IMR-90 (cell line): ENCODE measurements at regions not wholly inside any gene's neighbourhood (a gene's known extent, or its start where the extent isn't known, plus 50 kb on each side); places are given as distances from the start of the nearest gene placed in this dataset.

Source experiments
- ATAC-seq: fragments of 200-7000 bp; cut with Tn5 transposase; 2 replicates; pipeline ENCODE4 v1.9.1; 2020; ENCODE audit warnings: low read depth, mild to moderate bottlenecking, moderate library complexity
- BruUV-seq: library from RNA; stranded (reverse); fragments of 400-500 nt; replicated peaks from 2 replicates; lab custom pipeline; 2021; lab: Mats Ljungman, UMichigan
- CTCF ChIA-PET: fragments of 300-600 bp; formaldehyde crosslinking; extraction: SDS; loops from one replicate; lab custom pipeline; 2021; ENCODE audit warnings: antibody characterized with exemption; lab: Yijun Ruan, JAX
- POLR2A ChIA-PET: fragments of 300-600 bp; sonication (Branson Sonifier 250); formaldehyde crosslinking; loops from one replicate; lab custom pipeline; 2022; ENCODE audit warnings: antibody characterized with exemption; ENCODE audit not compliant: unreplicated experiment; lab: Charles Lee
- DNase-seq: peaks from one replicate; pipeline ENCODE4 v3.0.0; 2013
- H2AFZ ChIP-seq: replicated peaks from 2 replicates; pipeline ENCODE3; 2013; ENCODE audit warnings: low read length, mild to moderate bottlenecking; ENCODE audit not compliant: poor library complexity
- H2AK5ac ChIP-seq: 2 replicates; pipeline ENCODE4 v1.6.1; 2013; ENCODE audit warnings: low read depth, low read length, inconsistent platforms
- H2AK9ac ChIP-seq: replicated peaks from 2 replicates; pipeline ENCODE3; 2013; ENCODE audit warnings: mild to moderate bottlenecking, low read depth, low read length, moderate library complexity; ENCODE audit not compliant: poor library complexity
- H2BK120ac ChIP-seq: 2 replicates; pipeline ENCODE4 v1.6.1; 2013; ENCODE audit warnings: low read depth, low read length, inconsistent platforms
- H2BK15ac ChIP-seq: 3 replicates; pipeline ENCODE4 v1.6.1; 2013; ENCODE audit warnings: low read depth, low read length, inconsistent platforms
- H2BK20ac ChIP-seq: 2 replicates; pipeline ENCODE4 v1.6.1; 2013; ENCODE audit warnings: low read depth, mild to moderate bottlenecking, inconsistent platforms, low read length, moderate library complexity
- H2BK5ac ChIP-seq: 2 replicates; pipeline ENCODE4 v1.6.1; 2013; ENCODE audit warnings: mild to moderate bottlenecking, low read depth, low read length, inconsistent platforms; ENCODE audit not compliant: poor library complexity, severe bottlenecking
- H3K14ac ChIP-seq: replicated peaks from 2 replicates; pipeline ENCODE4 v1.6.1; 2013; ENCODE audit warnings: low read depth, low read length, inconsistent platforms
- H3K18ac ChIP-seq: 2 replicates; pipeline ENCODE4 v1.6.1; 2013; ENCODE audit warnings: low read depth, low read length, control low read depth
- H3K23ac ChIP-seq: 2 replicates; pipeline ENCODE4 v1.6.1; 2013; ENCODE audit warnings: low read depth, low read length, inconsistent platforms
- H3K27ac ChIP-seq: 2 replicates; pipeline ENCODE4 v1.5.1; 2013; ENCODE audit warnings: mild to moderate bottlenecking, control low read depth, low read length; ENCODE audit not compliant: insufficient read depth
- H3K27me3 ChIP-seq: 2 replicates; pipeline ENCODE4 v1.6.1; 2013; ENCODE audit warnings: low read length; ENCODE audit not compliant: control insufficient read depth, insufficient read depth
- H3K36me3 ChIP-seq: 2 replicates; pipeline ENCODE4 v1.6.1; 2013; ENCODE audit warnings: low read length, mixed read lengths; ENCODE audit not compliant: control insufficient read depth, insufficient read depth
- H3K4ac ChIP-seq: 2 replicates; pipeline ENCODE4 v1.6.1; 2013; ENCODE audit warnings: low read depth, low read length, inconsistent platforms
- H3K4me1 ChIP-seq: 2 replicates; pipeline ENCODE4 v1.6.1; 2013; ENCODE audit warnings: low read length, mixed read lengths; ENCODE audit not compliant: control insufficient read depth, insufficient read depth
- H3K4me2 ChIP-seq: 2 replicates; pipeline ENCODE4 v1.6.1; 2013; ENCODE audit warnings: low read depth, mild to moderate bottlenecking, control low read depth, low read length, moderate library complexity
- H3K4me3 ChIP-seq: 2 replicates; pipeline ENCODE4 v1.5.1; 2013; ENCODE audit warnings: low read depth, mild to moderate bottlenecking, control low read depth, low read length, moderate library complexity; ENCODE audit not compliant: insufficient read depth
- H3K56ac ChIP-seq: 2 replicates; pipeline ENCODE4 v1.6.1; 2013; ENCODE audit warnings: low read length, inconsistent platforms; ENCODE audit not compliant: insufficient read depth; ENCODE audit errors: extremely low read depth
- H3K79me1 ChIP-seq, 2 experiments: 2 replicates each; pipeline ENCODE4 v1.6.1; 2013; ENCODE audit warnings: low read length in 2 of 2, inconsistent platforms in 1 of 2, low read depth in 1 of 2
- H3K9ac ChIP-seq: 2 replicates; pipeline ENCODE4 v1.6.1; 2013; ENCODE audit warnings: low read depth, low read length, control low read depth
- H3K9me1 ChIP-seq: 2 replicates; pipeline ENCODE4 v1.6.1; 2013; ENCODE audit warnings: low read length, inconsistent platforms; ENCODE audit not compliant: insufficient read depth
- H3K9me3 ChIP-seq: 2 replicates; pipeline ENCODE4 v1.6.1; 2013; ENCODE audit warnings: low read length; ENCODE audit not compliant: control insufficient read depth, insufficient read depth
- H4K20me1 ChIP-seq: 2 replicates; pipeline ENCODE4 v1.6.1; 2013; ENCODE audit warnings: low read length, inconsistent platforms; ENCODE audit not compliant: insufficient read depth
- H4K5ac ChIP-seq: 2 replicates; pipeline ENCODE4 v1.6.1; 2013; ENCODE audit warnings: mild to moderate bottlenecking, low read depth, low read length, control low read depth
- H4K8ac ChIP-seq, 2 experiments: 2 replicates each; pipeline ENCODE4 v1.6.1; 2013; ENCODE audit warnings: low read depth in 2 of 2, low read length in 2 of 2, control low read depth in 1 of 2, inconsistent platforms in 1 of 2
- H4K91ac ChIP-seq: 2 replicates; pipeline ENCODE4 v1.6.1; 2013; ENCODE audit warnings: low read depth, low read length, inconsistent platforms; ENCODE audit not compliant: insufficient read depth
- BHLHE40 ChIP-seq: fragments of 150-350 bp; IDR thresholded peaks from 2 replicates; pipeline ENCODE4 v1.6.1; 2016; ENCODE audit warnings: mild to moderate bottlenecking, low read depth, low read length
- CHD1 ChIP-seq: IDR thresholded peaks from 2 replicates; pipeline ENCODE4 v1.6.1; 2012; ENCODE audit warnings: low read depth, low read length, improper control_type of control experiment
- FOS ChIP-seq: fragments of 150-350 bp; IDR thresholded peaks from 2 replicates; pipeline ENCODE4 v1.6.1; 2016; ENCODE audit warnings: low read depth, low read length
- MAFK ChIP-seq: IDR thresholded peaks from 2 replicates; pipeline ENCODE4 v1.6.1; 2012; ENCODE audit warnings: low read depth, low read length, improper control_type of control experiment
- MAZ ChIP-seq: IDR thresholded peaks from 2 replicates; pipeline ENCODE4 v1.6.1; 2012; ENCODE audit warnings: low read depth, mild to moderate bottlenecking, low read length, improper control_type of control experiment, moderate library complexity, borderline replicate concordance
- MXI1 ChIP-seq: IDR thresholded peaks from 2 replicates; pipeline ENCODE4 v1.6.1; 2012; ENCODE audit warnings: low read depth, mild to moderate bottlenecking, low read length, moderate library complexity, borderline replicate concordance
- NFE2L2 ChIP-seq: fragments of 150-350 bp; IDR thresholded peaks from 2 replicates; pipeline ENCODE4 v1.6.1; 2016; ENCODE audit warnings: low read depth, mild to moderate bottlenecking, low read length
- SMC3 ChIP-seq: fragments of 150-350 bp; IDR thresholded peaks from 2 replicates; pipeline ENCODE4 v1.6.1; 2016; ENCODE audit warnings: low read depth, mild to moderate bottlenecking, antibody characterized with exemption, low read length, moderate library complexity
- WGBS, 2 experiments: methylation state at CpG; one replicate each; pipeline versions ENCODE4 v1.1.5 to v1.1.7; 2013; ENCODE audit warnings: missing lambda C conversion rate in 2 of 2; ENCODE audit not compliant: insufficient read length in 1 of 2; ENCODE audit errors: extremely low coverage in 2 of 2; 5-methylcytosine and 5-hydroxymethylcytosine counted together
- dilution Hi-C: fragments of 300-500 bp; cut with HindIII; formaldehyde crosslinking; loops from one replicate; pipeline ENCODE4 v1.14.3; 2018; ENCODE audit warnings: low sequenced_read_pairs; ENCODE audit not compliant: unreplicated experiment
- in situ Hi-C: fragments of 300-500 bp; cut with MboI; formaldehyde crosslinking; loops from 3 replicates; pipeline ENCODE4 v1.14.3; 2019; ENCODE audit warnings: low sequenced_read_pairs, inconsistent platforms, mixed read lengths
- intact Hi-C: fragments of 100-400 bp; cut with micrococcal nuclease; formaldehyde crosslinking; loops from 2 replicates; pipeline ENCODE4 v1.10.0; 2022

DNA sequence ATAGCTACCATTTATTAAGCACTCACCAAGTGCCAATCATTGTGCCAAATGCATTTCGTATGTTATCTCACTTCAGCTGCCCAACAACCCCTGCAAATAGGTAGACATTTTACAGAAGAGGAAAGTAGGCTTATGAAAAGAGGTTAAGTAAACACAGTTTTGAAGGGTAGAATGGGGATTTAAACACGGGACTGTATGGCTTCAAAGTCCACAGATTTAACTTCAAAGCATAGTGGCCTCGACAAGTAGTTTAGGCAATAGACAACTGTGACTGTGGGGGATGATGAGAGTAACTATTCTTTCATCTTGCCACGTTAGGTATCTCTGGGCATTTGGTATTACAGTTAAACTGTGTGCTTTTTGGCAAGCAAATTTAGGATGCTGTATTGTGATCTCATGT lies 266.8 kb upstream of the SRRM4 start:
- 17% methylated on average over 1 of the region's 4 CpGs; no CpG with 5 or more reads in 1 of the 2 experiments for WGBS, 2 experiments
- in situ Hi-C loops: no loop called here

More for the DNA sequence above, 266.8 kb upstream of the SRRM4 start:
- Histone ChIP-seq H3K4me2 (no peak overlapping the region), H3K18ac (no peak overlapping the region), H3K56ac (no peak overlapping the region), H3K9me1 (no peaks in the 10 kb centered on the region), H2AFZ (no peak overlapping the region), H2AK9ac (no peak overlapping the region), H3K4me1 (no peaks in the 10 kb centered on the region), H3K79me1 (no peaks in the 10 kb centered on the region), H2BK5ac (no peak overlapping the region), H3K27me3 (no peaks in the 10 kb centered on the region), H3K23ac (no peak overlapping the region), H3K14ac (no peak overlapping the region), H4K20me1 (no peaks in the 10 kb centered on the region), H3K4ac (no peak overlapping the region), H2BK20ac (no peak overlapping the region), H3K4me3 (no peak overlapping the region), H3K9me3 (peaks cover 15% of the 10 kb centered on the region), H2BK15ac (no peak overlapping the region), H3K36me3 (no peaks in the 10 kb centered on the region), H4K91ac (no peak overlapping the region), H3K27ac (no peak overlapping the region), H4K8ac (no peak overlapping the region), H2BK120ac (no peak overlapping the region), H2AK5ac (no peak overlapping the region), H4K5ac (no peak overlapping the region), H3K9ac (no peak overlapping the region)
- ATAC-seq: no peak
- POLR2A ChIA-PET: no interaction called here
- no TSS peak for BruUV-seq
- intact Hi-C loops: no loop called here
- no peak for DNase-seq
- CTCF ChIA-PET: no interaction called here
- TF ChIP-seq MAZ (no peak), MXI1 (no peak), BHLHE40 (no peak), FOS (no peak), SMC3 (no peak), CHD1 (no peak), NFE2L2 (no peak), MAFK (no peak)
- dilution Hi-C loops: no loop called here
